ENCODE measurements at regions not wholly inside any gene's neighbourhood (a gene's known extent, or its start where the extent isn't known, plus 50 kb on each side); places are given as distances from the start of the nearest gene placed in this dataset.
"Not testable (repeated sequence)": the region's sequence is repeated elsewhere in the genome, so short reads cannot be mapped to it uniquely, and the experiment has no call there.

GRCh38 chr12:60231303-60231702 is 635.5 kb downstream of the SLC16A7 start (continued):
- no peak for TF ChIP-seq CBX3 (IDR thresholded peaks at IDR 0.05; ENCODE audit: low read depth)

DNA sequence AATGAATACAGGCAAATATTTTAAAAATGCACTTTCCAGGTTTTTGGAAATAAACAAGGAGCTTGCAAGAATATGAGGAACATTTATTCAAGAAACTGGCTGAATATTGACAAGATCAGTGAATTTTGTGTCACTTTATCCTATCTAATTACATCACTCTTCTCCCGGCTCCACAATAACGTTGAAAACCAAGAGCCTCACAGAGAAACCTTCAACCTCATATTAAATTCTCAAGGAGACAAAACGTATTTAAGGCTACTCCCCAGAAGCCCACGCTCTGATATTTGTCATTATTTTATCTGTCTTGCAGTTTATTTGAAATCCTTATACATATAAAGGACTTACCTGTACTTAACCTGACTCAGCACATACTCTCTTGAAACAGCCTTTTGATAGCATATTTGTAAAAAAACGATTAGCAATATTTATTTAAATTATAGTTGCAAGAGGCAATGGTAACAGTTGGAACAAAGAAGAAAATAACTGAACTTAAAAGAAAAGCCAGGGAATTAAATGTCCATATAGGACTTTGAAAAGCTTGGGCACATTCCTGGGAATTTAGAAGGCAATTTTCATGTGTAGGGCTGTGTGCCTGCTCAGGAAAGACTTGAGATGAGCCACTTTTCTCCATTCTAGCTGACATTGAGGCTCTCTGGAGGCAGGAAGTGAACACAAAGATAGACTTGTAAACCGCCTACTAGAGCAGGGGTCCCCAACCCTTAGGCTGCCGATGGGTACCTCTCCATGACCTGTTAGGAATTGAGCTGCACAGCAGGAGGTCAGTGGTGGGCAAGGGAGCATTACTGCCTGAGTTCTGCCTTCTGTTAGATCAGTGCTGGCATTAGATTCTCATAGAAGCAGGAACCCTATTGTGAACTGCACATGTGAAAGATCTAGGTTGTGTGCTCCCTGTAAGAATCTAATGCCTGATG is 636.4 kb downstream of the SLC16A7 start:
- no peaks in the 10 kb centered on the region for H3K27me3 ChIP-seq (ENCODE audit: insufficient read depth, low read length)
- H2AFZ ChIP-seq (ENCODE audit: low read depth, low read length, poor library complexity, severe bottlenecking) = no peak overlapping the region
- H3K9me3 ChIP-seq (ENCODE audit: control insufficient read depth in 1 of 2, insufficient read depth in 1 of 2, low read depth in 1 of 2, low read length in 2 of 2) = no peaks in the 10 kb centered on the region
- H4K20me1 ChIP-seq (ENCODE audit: insufficient read depth) = no peaks in the 10 kb centered on the region
- RAD21 ChIA-PET (ENCODE audit: low non-redundant PET in 1 of 2, low total read pairs in 2 of 2, uncharacterized antibody in 2 of 2, unreplicated experiment in 2 of 2) = no interaction called here
- H3K4me2 ChIP-seq (ENCODE audit: low read length) = no peak overlapping the region
- ATAC-seq = no peak
- no TSS peak for BruUV-seq (replicated peaks)
- DNase-seq (ENCODE audit: low read depth, low spot score) = no peak
- no peak overlapping the region for H3K9ac ChIP-seq (ENCODE audit: low read length)
- H3K27ac ChIP-seq (ENCODE audit: low read depth, low read length) = no peak overlapping the region
- H3K9me2 ChIP-seq (ENCODE audit: insufficient read depth) = no peaks in the 10 kb centered on the region
- CTCF ChIA-PET = no interaction called here
- POLR2A ChIA-PET = no interaction called here
- no peaks in the 10 kb centered on the region for H3K79me2 ChIP-seq (ENCODE audit: insufficient read depth, low read length)
- TF ChIP-seq POLR2A (IDR thresholded peaks at IDR 0.05; ENCODE audit: borderline replicate concordance, extremely low read depth, insufficient read depth, insufficient read length) = no peak
- TF ChIP-seq CBX3 (IDR thresholded peaks at IDR 0.05; ENCODE audit: low read depth) = no peak
- no peak for TF ChIP-seq ZBTB33 (IDR thresholded peaks at IDR 0.05; ENCODE audit: extremely low read depth, insufficient replicate concordance, low read length)
- no peak for TF ChIP-seq RAD21 (IDR thresholded peaks at IDR 0.05; ENCODE audit: low read depth)
- TF ChIP-seq JUND (IDR thresholded peaks at IDR 0.05) = no peak
- no peak for TF ChIP-seq POLR2AphosphoS5 (IDR thresholded peaks at IDR 0.05; ENCODE audit: low read depth, low read length)
- no peak for TF ChIP-seq ZNF274 (IDR thresholded peaks at IDR 0.05; ENCODE audit: low read depth, low read length)
- TF ChIP-seq TCF7L2 (IDR thresholded peaks at IDR 0.05; ENCODE audit: borderline replicate concordance, extremely low read depth, insufficient read depth, insufficient read length) = no peak
- TF ChIP-seq SRF (IDR thresholded peaks at IDR 0.05; ENCODE audit: low read depth) = no peak
- TF ChIP-seq, protein P1, sequence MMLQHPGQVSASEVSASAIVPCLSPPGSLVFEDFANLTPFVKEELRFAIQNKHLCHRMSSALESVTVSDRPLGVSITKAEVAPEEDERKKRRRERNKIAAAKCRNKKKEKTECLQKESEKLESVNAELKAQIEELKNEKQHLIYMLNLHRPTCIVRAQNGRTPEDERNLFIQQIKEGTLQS (IDR thresholded peaks at IDR 0.05) = no peak
- intact Hi-C loops (cut with micrococcal nuclease) = no loop called here
- H3K4me3 ChIP-seq (replicated peaks in 1 of 2; ENCODE audit: low read depth in 1 of 2, low read length in 2 of 2) = no peak overlapping the region
- no peaks in the 10 kb centered on the region for H3K4me1 ChIP-seq (ENCODE audit: control insufficient read depth in 1 of 2, insufficient read depth in 2 of 2, low read length in 2 of 2)
- H3K36me3 ChIP-seq (ENCODE audit: control insufficient read depth in 1 of 2, insufficient read depth in 2 of 2, low read length in 2 of 2) = no peaks in the 10 kb centered on the region

DNA sequence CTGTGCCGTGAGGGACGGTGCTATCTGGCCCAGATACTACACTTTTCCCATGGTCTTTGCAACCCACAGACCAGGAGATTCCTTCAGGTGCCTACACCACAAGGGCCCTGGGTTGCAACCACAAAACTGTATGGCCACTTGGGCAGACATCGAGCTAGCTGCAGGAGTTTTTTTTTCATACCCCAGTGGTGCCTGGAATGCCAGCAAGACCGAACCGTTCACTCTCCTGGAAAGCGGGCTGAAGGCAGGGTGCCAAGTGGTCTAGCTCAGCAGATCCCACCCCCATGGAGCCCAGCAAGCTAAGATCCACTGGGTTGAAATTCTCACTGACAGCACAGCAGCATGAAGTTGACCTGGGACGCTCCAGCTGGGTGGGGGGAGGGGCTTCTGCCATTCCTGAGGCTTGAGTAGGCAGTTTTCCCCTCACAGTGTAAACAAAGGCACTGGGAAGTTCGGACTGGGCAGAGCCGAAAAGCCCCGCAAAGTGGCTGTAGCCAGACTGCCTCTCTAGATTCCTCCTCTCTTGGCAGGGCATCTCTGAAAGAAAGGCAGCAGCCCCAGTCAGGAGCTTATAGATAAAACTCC is 638.9 kb downstream of the SLC16A7 start:
- H3K4me1 ChIP-seq (ENCODE audit: control insufficient read depth in 1 of 2, insufficient read depth in 2 of 2, low read length in 2 of 2); intact Hi-C loops (cut with micrococcal nuclease); H3K9ac ChIP-seq (ENCODE audit: low read length); H3K9me2 ChIP-seq (ENCODE audit: insufficient read depth); BruUV-seq (replicated peaks); H3K36me3 ChIP-seq (ENCODE audit: control insufficient read depth in 1 of 2, insufficient read depth in 2 of 2, low read length in 2 of 2); H2AFZ ChIP-seq (ENCODE audit: low read depth, low read length, poor library complexity, severe bottlenecking); POLR2A ChIA-PET; H3K27ac ChIP-seq (ENCODE audit: low read depth, low read length); H3K4me3 ChIP-seq (replicated peaks in 1 of 2; ENCODE audit: low read depth in 1 of 2, low read length in 2 of 2); H3K9me3 ChIP-seq (ENCODE audit: control insufficient read depth in 1 of 2, insufficient read depth in 1 of 2, low read depth in 1 of 2, low read length in 2 of 2); DNase-seq (ENCODE audit: low read depth, low spot score); H3K27me3 ChIP-seq (ENCODE audit: insufficient read depth, low read length); ATAC-seq; H4K20me1 ChIP-seq (ENCODE audit: insufficient read depth); H3K4me2 ChIP-seq (ENCODE audit: low read length); RAD21 ChIA-PET (ENCODE audit: low non-redundant PET in 1 of 2, low total read pairs in 2 of 2, uncharacterized antibody in 2 of 2, unreplicated experiment in 2 of 2); H3K79me2 ChIP-seq (ENCODE audit: insufficient read depth, low read length); CTCF ChIA-PET: not testable (repeated sequence)
